Motor neuron (in vitro differentiated cells): ENCODE measurements at regions not wholly inside any gene's neighbourhood (a gene's known extent, or its start where the extent isn't known, plus 50 kb on each side); places are given as distances from the start of the nearest gene placed in this dataset.

Experiments used
- ATAC-seq, 8 experiments: fragments of 200-7000 bp; cut with Tn5 transposase; replicated peaks in 6 of 8; 2 replicates each; pipeline ENCODE4 v1.8.0; 2021; ENCODE audit warnings: mild to moderate bottlenecking in 8 of 8, moderate library complexity in 8 of 8
- H3K27ac ChIP-seq, 2 donors: fragments of 250-450 bp; sonication (Bioruptor Pico); 2 replicates each; pipeline ENCODE4 v1.9.0; 2021; ENCODE audit warnings: antibody characterized with exemption in 2 of 2, mild to moderate bottlenecking in 2 of 2, moderate library complexity in 1 of 2
- H3K4me1 ChIP-seq, 2 donors: fragments of 250-450 bp; sonication (Bioruptor Pico); replicated peaks in 1 of 2; 2 replicates each; pipeline ENCODE4 v1.6.1; 2021; ENCODE audit warnings: antibody characterized with exemption in 2 of 2, mild to moderate bottlenecking in 2 of 2, moderate library complexity in 1 of 2
- H3K4me3 ChIP-seq, 5 donors: fragments of 250-450 bp; sonication (Bioruptor Pico); 2 replicates each; pipeline ENCODE4 v1.9.0; 2021; ENCODE audit warnings: antibody characterized with exemption in 5 of 5, mild to moderate bottlenecking in 5 of 5, moderate library complexity in 4 of 5
- WGBS, 10 experiments: fragments of 450-650 bp; shearing (Covaris generic); methylation state at CpG; one replicate each; pipeline ENCODE4 v1.0.0; 2022; 5-methylcytosine and 5-hydroxymethylcytosine counted together
- in situ Hi-C, 9 experiments: fragments of 400-800 bp; cut with MboI; loops; one replicate each; pipeline ENCODE4 v1.15.0; 2021; ENCODE audit warnings: low sequenced_read_pairs in 9 of 9, low pct_unique_long_range_greater_than_20kb in 2 of 9; ENCODE audit not compliant: unreplicated experiment in 9 of 9

DNA sequence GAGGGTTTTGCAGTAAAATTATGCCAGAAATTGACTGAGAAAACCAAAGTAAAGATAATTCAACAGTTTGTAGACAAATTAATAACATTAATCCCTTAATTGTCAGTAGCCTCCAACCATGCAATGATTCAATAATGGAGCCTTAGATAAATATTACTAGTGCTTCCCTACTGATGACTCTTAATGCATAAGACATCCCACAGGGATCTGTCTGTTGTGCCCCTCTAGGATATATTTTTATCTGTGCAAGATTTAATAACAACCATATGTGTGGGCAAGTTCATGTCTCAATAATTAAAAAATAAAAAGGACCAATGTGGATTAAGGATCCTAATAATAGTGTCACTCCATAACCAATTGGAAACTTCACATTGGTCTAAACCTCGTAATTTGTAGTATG lies 230.3 kb upstream of the TCF4 start:
- H3K27ac ChIP-seq: no peak overlapping the region
- no peaks in the 10 kb centered on the region for H3K4me1 ChIP-seq
- whole genome bisulfite sequencing, 10 experiments: 64 to 100% (median 90%) methylated on average over 1 of the region's 1 CpG; no CpG with 5 or more reads in 2 of the 10 experiments
- H3K4me3 ChIP-seq: no peak overlapping the region
- in situ Hi-C loops: no loop called here
- no peak for ATAC-seq

- peak in 2 of 8 experiments; percentile 16 to 63 for ATAC-seq
- Histone ChIP-seq H3K4me3 (no peak overlapping the region), H3K27ac (no peak overlapping the region), H3K4me1 (peaks cover 0 to 5% of the 10 kb centered on the region in 2 donors)
- in situ Hi-C loops: no loop called here
- WGBS, 10 experiments: 25 to 100% (median 90%) methylated on average over 1 to 3 of the region's 3 CpGs
Measured at GRCh38 chr18:55811925-55812324, 223.9 kb upstream of the TCF4 start.

GRCh38 chr18:55805666-55806065 lies 217.7 kb upstream of the TCF4 start:
- ATAC-seq: no peak
- WGBS, 10 experiments: 85 to 100% (median 96%) methylated on average over 3 of the region's 3 CpGs; no CpG with 5 or more reads in 1 of the 10 experiments
- Histone ChIP-seq H3K4me1 (no peaks in the 10 kb centered on the region), H3K27ac (no peak overlapping the region), H3K4me3 (no peak overlapping the region)
- in situ Hi-C loops: no loop called here

DNA sequence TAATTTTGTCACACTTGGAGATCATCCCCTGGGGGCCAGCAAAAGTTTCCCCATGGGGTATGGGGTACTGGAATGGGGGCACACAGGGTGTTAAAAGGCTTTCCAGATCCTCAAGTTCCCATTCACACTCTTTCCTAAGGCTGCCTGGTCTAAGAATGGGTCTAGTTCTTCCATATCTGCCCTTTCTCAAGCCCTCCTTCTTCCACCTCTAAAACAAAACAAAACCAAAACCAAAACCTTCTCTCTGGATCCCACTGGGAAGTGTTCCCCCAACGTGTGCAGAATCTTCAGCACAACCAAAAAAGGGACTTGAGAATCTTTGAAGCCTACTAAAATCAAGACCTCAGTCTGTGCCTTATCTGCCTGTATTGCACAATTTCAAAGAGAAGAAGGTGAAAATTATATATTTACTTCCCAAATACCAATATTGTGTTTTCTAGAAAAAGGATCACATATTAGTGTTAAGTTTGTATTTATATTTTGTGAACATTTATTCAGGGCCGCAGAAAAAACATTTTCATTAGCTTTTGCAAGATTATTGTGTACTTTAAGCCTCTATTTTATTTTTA lies 207.2 kb upstream of the TCF4 start:
- in situ Hi-C loops: loop anchor here in 5 of 9 experiments (25.0 kb wide), 3 partner anchors 383 to 558 kb away; no protein-coding TSS in a partner anchor
- H3K4me3 ChIP-seq: no peak overlapping the region
- H3K27ac ChIP-seq: no peak overlapping the region
- ATAC-seq: no peak
- no peaks in the 10 kb centered on the region for H3K4me1 ChIP-seq
- WGBS, 10 experiments: 20 to 100% (median 92%) methylated on average over 1 to 2 of the region's 2 CpGs

GRCh38 chr18:55794288-55795052 lies 206.5 kb upstream of the TCF4 start:
- Histone ChIP-seq H3K27ac (no peak overlapping the region), H3K4me3 (no peak overlapping the region), H3K4me1 (no peaks in the 10 kb centered on the region)
- WGBS, 10 experiments: 29 to 92% (median 77%) methylated on average over 3 to 8 of the region's 8 CpGs; no CpG with 5 or more reads in 1 of the 10 experiments
- ATAC-seq: no peak
- in situ Hi-C loops: loop anchor here in 5 of 9 experiments (25.0 kb wide), 3 partner anchors 382 to 557 kb away; no protein-coding TSS in a partner anchor

DNA sequence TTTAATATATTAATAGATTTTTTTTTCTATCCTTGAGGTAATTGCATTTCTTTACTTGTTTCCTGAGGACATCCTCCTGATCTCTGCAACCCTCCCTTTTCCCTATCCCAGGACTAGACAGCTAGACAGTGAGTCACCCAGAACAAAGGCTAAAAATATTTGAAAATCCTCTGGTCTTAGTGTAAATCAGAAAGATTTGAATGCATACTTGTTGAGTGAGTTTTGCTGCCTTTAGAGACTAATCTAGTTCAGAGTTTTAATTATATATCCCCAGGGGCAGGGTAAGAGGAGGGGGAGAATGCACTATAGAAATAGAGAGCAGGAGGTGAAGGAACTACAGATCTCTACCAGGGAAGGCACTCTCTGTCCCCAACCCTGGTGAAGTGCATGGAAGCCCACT lies 202.3 kb upstream of the TCF4 start:
- Histone ChIP-seq H3K4me1 (no peaks in the 10 kb centered on the region), H3K4me3 (no peak overlapping the region), H3K27ac (no peak overlapping the region)
- in situ Hi-C loops: loop anchor here in 5 of 9 experiments (25.0 kb wide), 3 partner anchors 378 to 553 kb away; no protein-coding TSS in a partner anchor
- peak in 2 of 8 experiments; percentile 80 to 83 for ATAC-seq

DNA sequence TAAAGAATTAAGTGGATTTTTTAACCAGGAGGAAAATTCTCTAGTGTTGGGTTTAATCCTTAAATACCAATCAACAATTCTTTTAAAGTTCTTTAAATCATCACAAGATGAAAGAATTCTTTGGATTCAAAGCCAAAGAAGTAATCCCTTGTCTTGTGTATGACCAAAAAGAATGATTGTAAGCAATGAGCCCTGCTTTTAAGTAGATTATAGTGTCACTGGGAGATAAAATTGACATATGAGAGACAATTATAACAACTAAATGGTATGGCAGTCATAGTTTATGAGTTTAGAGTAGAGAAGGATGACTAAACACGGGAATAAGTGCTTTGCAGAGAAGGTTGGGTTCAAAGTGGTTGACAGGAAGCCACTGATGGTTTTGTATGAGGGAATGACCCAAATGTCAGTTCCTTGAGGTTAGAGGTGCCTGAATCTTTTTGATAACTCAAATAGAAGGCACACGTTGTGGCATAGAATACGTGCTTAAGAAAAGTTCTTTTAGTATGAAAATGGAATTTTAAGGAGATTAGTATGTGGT lies 199.6 kb upstream of the TCF4 start:
- Histone ChIP-seq H3K4me3 (no peak overlapping the region), H3K27ac (no peak overlapping the region), H3K4me1 (no peaks in the 10 kb centered on the region)
- 17 to 100% (median 86%) methylated on average over 1 to 3 of the region's 3 CpGs; no CpG with 5 or more reads in 1 of the 10 experiments for WGBS, 10 experiments
- no peak for ATAC-seq
- in situ Hi-C loops: loop anchor here in 5 of 9 experiments (25.0 kb wide), 3 partner anchors 375 to 550 kb away; no protein-coding TSS in a partner anchor

DNA sequence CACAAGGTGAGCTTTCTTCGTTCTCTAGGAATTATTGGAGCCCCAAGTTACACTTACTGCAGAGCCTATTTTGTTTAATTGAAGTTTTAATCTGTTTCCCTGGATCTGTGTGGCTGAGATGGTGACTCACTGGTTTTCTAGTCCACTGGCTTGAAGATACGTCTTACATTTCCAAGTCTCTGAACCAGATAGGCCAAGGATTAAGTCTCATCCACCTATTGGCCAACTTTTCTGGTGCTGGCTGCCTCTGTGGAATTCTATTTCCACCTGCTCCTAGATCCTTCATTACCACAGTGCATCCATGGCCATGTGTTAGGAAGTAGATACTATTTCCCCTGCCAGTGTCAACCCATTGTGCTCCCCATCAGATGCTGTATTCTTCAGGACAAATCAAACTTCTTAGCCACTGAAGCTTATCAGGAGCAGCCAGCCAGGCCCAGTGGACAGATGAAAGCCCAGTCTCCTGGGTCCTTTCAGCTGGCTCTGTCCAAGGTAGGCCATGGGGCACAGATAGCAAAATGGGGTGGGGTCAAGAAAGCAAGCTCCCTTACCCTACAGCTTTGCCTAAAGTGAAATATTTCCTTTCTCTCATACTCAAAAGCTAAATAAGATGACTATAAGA lies 198.8 kb upstream of the TCF4 start:
- WGBS, 10 experiments: 0 to 100% (median 69%) methylated on average over 1 to 2 of the region's 2 CpGs; no CpG with 5 or more reads in 2 of the 10 experiments

GRCh38 chr18:55783921-55784320 lies 195.9 kb upstream of the TCF4 start:
- Histone ChIP-seq H3K27ac (no peak overlapping the region), H3K4me3 (no peak overlapping the region), H3K4me1 (peaks cover 5 to 9% of the 10 kb centered on the region in 2 donors)
- in situ Hi-C loops: loop anchor here in 5 of 9 experiments (25.0 kb wide), 3 partner anchors 372 to 547 kb away; no protein-coding TSS in a partner anchor
- peak in 1 of 8 experiments; percentile 23 for ATAC-seq
- WGBS, 10 experiments: 18 to 100% (median 83%) methylated on average over 1 to 2 of the region's 2 CpGs

More for the DNA sequence above, 198.8 kb upstream of the TCF4 start:
- ATAC-seq: no peak
- H3K27ac ChIP-seq: no peak overlapping the region
- H3K4me1 ChIP-seq: no peaks in the 10 kb centered on the region
- in situ Hi-C loops: loop anchor here in 5 of 9 experiments (25.0 kb wide), 3 partner anchors 374 to 549 kb away; no protein-coding TSS in a partner anchor
- no peak overlapping the region for H3K4me3 ChIP-seq

- peaks cover 5 to 12% of the 10 kb centered on the region in 2 donors for H3K4me1 ChIP-seq
- no peak overlapping the region for H3K27ac ChIP-seq
- in situ Hi-C loops: loop anchor here in 5 of 9 experiments (25.0 kb wide), 3 partner anchors 369 to 544 kb away; no protein-coding TSS in a partner anchor
- ATAC-seq: peak in 7 of 8 experiments; percentile 34 to 73 (median 48)
- no peak overlapping the region for H3K4me3 ChIP-seq
- WGBS, 10 experiments: 30 to 67% (median 39%) methylated on average over 2 to 6 of the region's 6 CpGs; no CpG with 5 or more reads in 1 of the 10 experiments
Measured at GRCh38 chr18:55781481-55781957, 193.5 kb upstream of the TCF4 start.

GRCh38 chr18:55780586-55781071 lies 192.6 kb upstream of the TCF4 start:
- H3K27ac ChIP-seq: no peak overlapping the region
- peaks cover 5 to 12% of the 10 kb centered on the region in 2 donors for H3K4me1 ChIP-seq
- ATAC-seq: peak in 1 of 8 experiments; percentile 8

More at GRCh38 chr18:55780586-55781071, 192.6 kb upstream of the TCF4 start:
- peak overlapping the region; percentile 37 to 50 (median 43) for H3K4me3 ChIP-seq
- in situ Hi-C loops: loop anchor here in 5 of 9 experiments (25.0 kb wide), 3 partner anchors 368 to 543 kb away; no protein-coding TSS in a partner anchor
- 37 to 85% (median 56%) methylated on average over 1 to 9 of the region's 9 CpGs; no CpG with 5 or more reads in 1 of the 10 experiments for WGBS, 10 experiments
